Duodenal mucosa (tissue), 2 donors: ENCODE measurements at regions not wholly inside any gene's neighbourhood (a gene's known extent, or its start where the extent isn't known, plus 50 kb on each side); places are given as distances from the start of the nearest gene placed in this dataset.

Source experiments
- H3K27ac ChIP-seq: one replicate; pipeline ENCODE4 v1.7.0; 2013; ENCODE audit warnings: low read depth, low read length
- H3K27me3 ChIP-seq, 2 donors: one replicate each; pipeline ENCODE4 v1.7.0; 2013; ENCODE audit warnings: low read length in 2 of 2, control low read depth in 1 of 2; ENCODE audit not compliant: insufficient read depth in 2 of 2, control insufficient read depth in 1 of 2
- H3K36me3 ChIP-seq, 2 donors: one replicate each; pipeline ENCODE4 v1.7.0; 2013; ENCODE audit warnings: low read length in 2 of 2, control low read depth in 1 of 2; ENCODE audit not compliant: insufficient read depth in 2 of 2, control insufficient read depth in 1 of 2
- H3K4me1 ChIP-seq, 2 donors: one replicate each; pipeline ENCODE4 v1.7.0; 2013; ENCODE audit warnings: low read length in 2 of 2, control low read depth in 1 of 2; ENCODE audit not compliant: insufficient read depth in 2 of 2, control insufficient read depth in 1 of 2
- H3K4me3 ChIP-seq, 2 donors: one replicate each; pipeline ENCODE4 v1.7.0; 2013; ENCODE audit warnings: low read length in 2 of 2, low read depth in 1 of 2
- H3K9ac ChIP-seq, 2 donors: one replicate each; pipeline ENCODE4 v1.7.0; 2013; ENCODE audit warnings: low read length in 2 of 2, low read depth in 1 of 2
- H3K9me3 ChIP-seq, 2 donors: one replicate each; pipeline ENCODE4 v1.7.0; 2013; ENCODE audit warnings: low read length in 2 of 2, control low read depth in 1 of 2; ENCODE audit not compliant: control insufficient read depth in 1 of 2

GRCh38 chr11:134758342-134758931 is 346.4 kb upstream of the B3GAT1 start:
- H3K9ac ChIP-seq: no peak overlapping the region
- H3K4me1 ChIP-seq: no peaks in the 10 kb centered on the region
- no peaks in the 10 kb centered on the region for H3K27me3 ChIP-seq
- H3K9me3 ChIP-seq: no peaks in the 10 kb centered on the region
- H3K27ac ChIP-seq: no peak overlapping the region
- H3K4me3 ChIP-seq: no peak overlapping the region
- no peaks in the 10 kb centered on the region for H3K36me3 ChIP-seq

GRCh38 chr11:134757633-134758032 is 345.6 kb upstream of the B3GAT1 start:
- Histone ChIP-seq H3K36me3 (no peaks in the 10 kb centered on the region), H3K9me3 (no peaks in the 10 kb centered on the region), H3K4me1 (no peaks in the 10 kb centered on the region), H3K27me3 (no peaks in the 10 kb centered on the region), H3K9ac (no peak overlapping the region), H3K4me3 (no peak overlapping the region), H3K27ac (no peak overlapping the region)

- H3K36me3 ChIP-seq: no peaks in the 10 kb centered on the region
- no peaks in the 10 kb centered on the region for H3K9me3 ChIP-seq
- no peak overlapping the region for H3K4me3 ChIP-seq
- no peak overlapping the region for H3K27ac ChIP-seq
- no peaks in the 10 kb centered on the region for H3K27me3 ChIP-seq
- no peaks in the 10 kb centered on the region for H3K4me1 ChIP-seq
- H3K9ac ChIP-seq: no peak overlapping the region
These were observed 344.9 kb upstream of the B3GAT1 start for GRCh38 chr11:134756811-134757540.

- no peak overlapping the region for H3K27ac ChIP-seq
- H3K4me1 ChIP-seq: no peaks in the 10 kb centered on the region
These were observed 343.5 kb upstream of the B3GAT1 start for GRCh38 chr11:134755535-134755934.

GRCh38 chr11:134754521-134755198 is 342.6 kb upstream of the B3GAT1 start:
- H3K27ac ChIP-seq: no peak overlapping the region
- no peak overlapping the region for H3K9ac ChIP-seq
- H3K27me3 ChIP-seq: no peaks in the 10 kb centered on the region
- no peaks in the 10 kb centered on the region for H3K36me3 ChIP-seq
- H3K4me3 ChIP-seq: no peak overlapping the region
- H3K9me3 ChIP-seq: no peaks in the 10 kb centered on the region
- no peaks in the 10 kb centered on the region for H3K4me1 ChIP-seq

More at GRCh38 chr11:134755535-134755934, 343.5 kb upstream of the B3GAT1 start:
- Histone ChIP-seq H3K36me3 (no peaks in the 10 kb centered on the region), H3K9me3 (no peaks in the 10 kb centered on the region), H3K9ac (no peak overlapping the region), H3K27me3 (no peaks in the 10 kb centered on the region), H3K4me3 (no peak overlapping the region)

- H3K27me3 ChIP-seq: no peaks in the 10 kb centered on the region
- no peak overlapping the region for H3K27ac ChIP-seq
- H3K9me3 ChIP-seq: no peaks in the 10 kb centered on the region
- no peaks in the 10 kb centered on the region for H3K36me3 ChIP-seq
- no peak overlapping the region for H3K4me3 ChIP-seq
- H3K9ac ChIP-seq: no peak overlapping the region
- H3K4me1 ChIP-seq: no peaks in the 10 kb centered on the region
These were observed 341.9 kb upstream of the B3GAT1 start for GRCh38 chr11:134753771-134754520.

GRCh38 chr11:134752964-134753770 is 341.1 kb upstream of the B3GAT1 start:
- no peaks in the 10 kb centered on the region for H3K4me1 ChIP-seq
- no peak overlapping the region for H3K4me3 ChIP-seq
- no peaks in the 10 kb centered on the region for H3K36me3 ChIP-seq
- H3K27me3 ChIP-seq: no peaks in the 10 kb centered on the region
- H3K9me3 ChIP-seq: peaks cover 0 to 3% of the 10 kb centered on the region in 2 donors
- H3K9ac ChIP-seq: no peak overlapping the region
- no peak overlapping the region for H3K27ac ChIP-seq

- Histone ChIP-seq H3K27ac (no peak overlapping the region), H3K9me3 (peaks cover 0 to 4% of the 10 kb centered on the region in 2 donors), H3K4me3 (no peak overlapping the region), H3K9ac (no peak overlapping the region), H3K27me3 (no peaks in the 10 kb centered on the region), H3K36me3 (no peaks in the 10 kb centered on the region), H3K4me1 (no peaks in the 10 kb centered on the region)
These were observed 340.5 kb upstream of the B3GAT1 start for GRCh38 chr11:134752526-134752925.

- Histone ChIP-seq H3K36me3 (no peaks in the 10 kb centered on the region), H3K4me1 (no peaks in the 10 kb centered on the region), H3K27me3 (no peaks in the 10 kb centered on the region), H3K4me3 (no peak overlapping the region), H3K27ac (no peak overlapping the region), H3K9me3 (peaks cover 0 to 9% of the 10 kb centered on the region in 2 donors), H3K9ac (no peak overlapping the region)
These were observed 339.7 kb upstream of the B3GAT1 start for GRCh38 chr11:134751766-134752165.
